Large intestine (tissue), 3 donors: ENCODE measurements at regions not wholly inside any gene's neighbourhood (a gene's known extent, or its start where the extent isn't known, plus 50 kb on each side); places are given as distances from the start of the nearest gene placed in this dataset.
"Not testable (repeated sequence)": the region's sequence is repeated elsewhere in the genome, so short reads cannot be mapped to it uniquely, and the experiment has no call there.

Experiments
- DNase-seq, 2 donors: peaks; one replicate each; pipeline versions ENCODE4 v3.0.0 to v3.0.0-alpha.2; 2013
- H3K27ac ChIP-seq: one replicate; pipeline ENCODE4 v1.5.1; 2013; ENCODE audit warnings: low read length
- H3K27me3 ChIP-seq: 2 replicates; pipeline ENCODE4 v1.6.1; 2013; ENCODE audit warnings: low read length; ENCODE audit not compliant: control insufficient read depth, insufficient read depth
- H3K36me3 ChIP-seq: 2 replicates; pipeline ENCODE4 v1.6.1; 2013; ENCODE audit warnings: low read length; ENCODE audit not compliant: control insufficient read depth, insufficient read depth
- H3K4me1 ChIP-seq: one replicate; pipeline ENCODE4 v1.6.1; 2013; ENCODE audit warnings: low read length; ENCODE audit not compliant: control insufficient read depth, insufficient read depth
- H3K4me3 ChIP-seq: one replicate; pipeline ENCODE4 v1.5.1; 2013; ENCODE audit warnings: low read length
- H3K9me3 ChIP-seq: one replicate; pipeline ENCODE4 v1.6.1; 2013; ENCODE audit warnings: mild to moderate bottlenecking, low read depth, low read length, moderate library complexity; ENCODE audit not compliant: control insufficient read depth
- WGBS: methylation state at CpG from one replicate; pipeline ENCODE4 v1.1.5; 2013; ENCODE audit warnings: low lambda C conversion rate; ENCODE audit not compliant: insufficient coverage; 5-methylcytosine and 5-hydroxymethylcytosine counted together

GRCh38 chr15:36430280-36430679 lies 149.1 kb upstream of the CDIN1 start:
- Histone ChIP-seq H3K27ac (no peak overlapping the region), H3K9me3 (no peaks in the 10 kb centered on the region), H3K36me3 (no peaks in the 10 kb centered on the region), H3K27me3 (no peaks in the 10 kb centered on the region), H3K4me3 (no peak overlapping the region), H3K4me1 (no peaks in the 10 kb centered on the region)
- DNase-seq, result no peak
- WGBS, result 100% methylated on average over 1 of the region's 1 CpG

GRCh38 chr15:36430726-36431265 lies 148.6 kb upstream of the CDIN1 start:
- H3K36me3 ChIP-seq, result no peaks in the 10 kb centered on the region
- no peak for DNase-seq
- H3K27me3 ChIP-seq, result no peaks in the 10 kb centered on the region
- H3K9me3 ChIP-seq, result no peaks in the 10 kb centered on the region
- H3K4me3 ChIP-seq, result no peak overlapping the region
- WGBS, result 68% methylated on average over 3 of the region's 4 CpGs
- H3K27ac ChIP-seq, result no peak overlapping the region
- no peaks in the 10 kb centered on the region for H3K4me1 ChIP-seq

DNA sequence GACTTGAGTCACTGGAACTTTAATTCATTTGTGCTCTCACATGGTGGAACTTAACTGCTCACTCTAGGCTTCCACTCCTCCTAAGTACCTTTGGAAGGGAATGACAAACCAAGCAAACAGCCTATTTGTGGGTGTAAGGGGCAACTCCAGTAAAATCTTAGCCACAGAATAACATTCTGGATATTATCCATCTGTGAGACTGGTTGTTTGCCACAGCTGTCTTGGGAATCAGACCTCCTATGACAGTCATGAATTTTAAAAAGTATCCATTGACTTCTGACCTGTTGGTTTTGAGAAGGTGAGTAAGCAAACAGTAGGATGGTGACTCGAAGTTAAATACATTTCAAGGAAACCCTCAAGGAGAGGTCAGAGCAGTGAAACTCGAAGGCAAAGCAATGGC lies 147.3 kb upstream of the CDIN1 start:
- H3K4me3 ChIP-seq, result no peak overlapping the region
- no peaks in the 10 kb centered on the region for H3K4me1 ChIP-seq
- no peak overlapping the region for H3K27ac ChIP-seq
- no peak for DNase-seq
- H3K27me3 ChIP-seq, result no peaks in the 10 kb centered on the region
- no peaks in the 10 kb centered on the region for H3K9me3 ChIP-seq
- H3K36me3 ChIP-seq, result no peaks in the 10 kb centered on the region
- WGBS, result no CpG with 5 or more reads among the region's 2 CpGs

GRCh38 chr15:36434177-36434576 lies 145.2 kb upstream of the CDIN1 start:
- Histone ChIP-seq H3K4me1 (no peaks in the 10 kb centered on the region), H3K27me3 (no peaks in the 10 kb centered on the region), H3K36me3 (no peaks in the 10 kb centered on the region), H3K27ac (no peak overlapping the region), H3K4me3 (no peak overlapping the region), H3K9me3 (no peaks in the 10 kb centered on the region)
- no peak for DNase-seq

DNA sequence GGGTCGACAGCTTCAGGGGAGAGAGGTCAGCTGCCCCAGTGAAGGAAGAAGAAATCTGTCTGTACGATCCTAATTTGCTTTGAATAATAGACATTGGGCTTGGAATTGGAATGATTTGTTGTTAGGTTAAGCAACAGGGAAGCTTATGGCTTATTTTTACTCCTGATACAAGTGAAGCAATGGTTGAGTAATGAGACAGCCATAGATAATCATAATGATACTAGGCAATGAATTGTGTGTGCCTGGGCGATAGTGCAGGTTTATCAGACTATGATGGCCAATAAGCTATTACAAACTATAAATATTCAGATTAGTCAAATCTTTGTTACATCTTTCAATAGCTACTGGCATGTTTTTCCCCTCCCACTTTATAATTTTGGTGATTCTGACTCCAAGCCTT lies 140.9 kb upstream of the CDIN1 start:
- no peaks in the 10 kb centered on the region for H3K36me3 ChIP-seq
- no peak overlapping the region for H3K4me3 ChIP-seq
- no peaks in the 10 kb centered on the region for H3K9me3 ChIP-seq
- H3K27ac ChIP-seq, result no peak overlapping the region
- no peaks in the 10 kb centered on the region for H3K4me1 ChIP-seq
- H3K27me3 ChIP-seq, result no peaks in the 10 kb centered on the region
- no CpG with 5 or more reads among the region's 3 CpGs for WGBS
- DNase-seq, result no peak

DNA sequence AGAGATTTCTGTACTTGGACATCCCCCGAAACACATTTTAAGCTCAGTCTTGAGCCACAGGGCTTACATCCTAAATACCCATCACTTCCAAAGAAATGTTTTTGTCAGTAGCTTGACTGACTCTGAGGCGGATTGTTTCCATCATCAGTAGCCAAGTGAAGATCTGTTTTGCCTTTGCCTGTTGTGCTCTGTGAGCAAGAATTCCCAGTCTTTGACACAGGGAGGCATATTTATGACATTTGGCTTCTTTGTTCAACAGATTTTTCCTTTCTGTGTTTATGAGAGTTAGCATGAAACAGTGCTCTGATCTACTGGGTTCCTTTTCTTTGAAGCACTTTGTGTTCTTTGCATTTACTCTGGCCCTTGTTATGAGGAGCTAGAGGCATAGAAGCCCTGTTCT lies 132.1 kb upstream of the CDIN1 start:
- Histone ChIP-seq H3K27me3 (no peaks in the 10 kb centered on the region), H3K4me1 (no peaks in the 10 kb centered on the region), H3K27ac (no peak overlapping the region), H3K36me3 (no peaks in the 10 kb centered on the region), H3K9me3 (no peaks in the 10 kb centered on the region), H3K4me3 (no peak overlapping the region)
- WGBS, result no CpG with 5 or more reads among the region's 2 CpGs
- no peak for DNase-seq

DNA sequence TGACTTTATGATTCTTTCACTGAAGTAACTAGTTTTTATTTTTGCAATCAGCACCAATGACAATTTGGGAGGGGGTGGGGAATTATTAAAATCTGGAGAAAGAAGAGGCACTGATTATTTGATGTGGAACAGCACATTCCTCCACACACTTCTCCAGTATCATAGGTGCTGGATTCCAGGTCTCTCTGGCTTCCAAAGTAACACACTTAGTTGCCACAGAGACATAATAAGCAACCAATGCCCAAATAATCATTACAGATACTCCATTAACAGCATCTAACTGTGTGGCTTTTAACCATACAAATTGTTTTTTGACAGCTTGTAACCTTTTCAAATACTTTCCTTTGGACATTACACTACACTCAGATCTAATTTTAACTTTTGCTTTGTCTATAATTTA lies 131.0 kb upstream of the CDIN1 start:
- DNase-seq, result no peak
- Histone ChIP-seq H3K27ac (no peak overlapping the region), H3K9me3 (no peaks in the 10 kb centered on the region), H3K27me3 (no peaks in the 10 kb centered on the region), H3K4me1 (no peaks in the 10 kb centered on the region), H3K4me3 (no peak overlapping the region), H3K36me3 (no peaks in the 10 kb centered on the region)

DNA sequence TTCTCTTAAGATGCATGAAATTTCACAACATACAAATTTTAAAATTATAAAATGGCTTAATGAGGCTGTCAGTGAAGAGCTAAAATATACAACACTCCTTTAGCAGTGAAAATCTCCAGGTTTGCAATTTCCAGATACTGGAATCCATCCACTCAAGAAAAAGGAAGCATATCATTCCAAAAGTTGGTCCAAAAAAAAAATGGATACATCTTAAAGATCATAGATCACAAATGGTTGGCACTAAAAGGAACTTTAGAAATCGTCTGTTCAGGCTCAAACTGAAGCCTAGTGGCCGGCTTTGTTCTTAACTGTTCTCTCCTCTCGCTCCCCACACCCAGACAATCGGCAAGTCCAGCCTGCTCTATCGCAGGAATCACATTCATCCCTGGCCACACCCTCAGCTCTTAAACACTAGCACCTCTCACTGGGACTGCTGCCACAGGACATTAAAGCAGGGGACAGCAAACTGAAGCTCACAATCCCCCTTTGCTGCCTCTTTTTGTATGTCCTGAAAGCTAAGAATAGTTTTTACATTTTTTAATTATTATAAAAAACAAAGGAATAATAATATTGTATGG lies 130.3 kb upstream of the CDIN1 start:
- H3K27ac ChIP-seq, result no peak overlapping the region
- H3K27me3 ChIP-seq, result no peaks in the 10 kb centered on the region
- WGBS, result no CpG with 5 or more reads among the region's 5 CpGs
- H3K9me3 ChIP-seq, result no peaks in the 10 kb centered on the region
- H3K4me1 ChIP-seq, result no peaks in the 10 kb centered on the region
- H3K4me3 ChIP-seq, result no peak overlapping the region
- DNase-seq, result no peak
- H3K36me3 ChIP-seq, result no peaks in the 10 kb centered on the region

- no peaks in the 10 kb centered on the region for H3K4me1 ChIP-seq
Measured at GRCh38 chr15:36449662-36450145, 129.7 kb upstream of the CDIN1 start.

DNA sequence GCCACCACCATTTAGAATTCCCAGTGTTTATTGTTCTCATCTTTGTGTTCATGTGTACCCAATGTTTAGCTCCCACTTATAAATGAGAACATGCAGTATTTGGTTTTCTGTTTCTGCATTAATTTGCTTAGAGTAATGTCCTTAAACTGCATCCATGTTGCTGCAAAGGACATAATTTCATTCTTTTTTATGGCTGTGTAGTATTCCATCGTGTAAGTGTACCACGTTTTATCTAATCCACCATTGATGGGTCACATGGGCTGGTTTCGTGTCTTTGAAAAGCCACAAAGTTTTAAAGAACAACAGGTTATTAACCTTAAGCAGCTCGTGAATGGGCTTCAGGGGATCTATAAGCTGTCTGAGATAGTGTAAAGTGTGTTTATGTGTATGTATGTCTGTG lies 125.2 kb upstream of the CDIN1 start:
- H3K27me3 ChIP-seq, H3K36me3 ChIP-seq, H3K27ac ChIP-seq, H3K4me3 ChIP-seq, H3K4me1 ChIP-seq, DNase-seq, H3K9me3 ChIP-seq: not testable (repeated sequence)
- no CpG with 5 or more reads among the region's 4 CpGs for WGBS

More at GRCh38 chr15:36449662-36450145, 129.7 kb upstream of the CDIN1 start:
- Histone ChIP-seq H3K27ac (no peak overlapping the region), H3K4me3 (no peak overlapping the region), H3K36me3 (no peaks in the 10 kb centered on the region), H3K9me3 (no peaks in the 10 kb centered on the region), H3K27me3 (no peaks in the 10 kb centered on the region)
- DNase-seq, result no peak
- 59% methylated on average over 3 of the region's 3 CpGs for WGBS

DNA sequence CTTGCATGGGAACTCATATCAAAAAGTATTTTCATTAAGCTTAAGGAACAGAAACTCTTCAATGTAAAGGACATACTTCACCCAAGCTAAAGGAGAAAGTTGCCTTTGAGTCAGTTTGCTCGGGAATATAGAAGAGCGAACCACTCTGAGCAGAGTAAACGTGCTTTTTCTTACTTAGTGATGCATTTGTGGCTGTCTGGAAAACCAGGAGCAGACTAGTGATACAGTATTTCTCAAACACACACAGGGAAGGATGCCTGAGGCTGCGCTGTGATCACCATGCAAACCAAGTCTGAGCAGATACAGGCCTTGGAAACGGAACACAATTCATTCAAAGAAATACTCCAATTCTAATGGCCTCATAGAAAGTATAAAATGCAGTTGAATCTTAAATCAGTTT lies 121.0 kb upstream of the CDIN1 start:
- no peaks in the 10 kb centered on the region for H3K27me3 ChIP-seq
- H3K4me1 ChIP-seq, result no peaks in the 10 kb centered on the region
- H3K27ac ChIP-seq, result no peak overlapping the region
- WGBS, result 14% methylated on average over 2 of the region's 5 CpGs
- DNase-seq, result no peak
- H3K4me3 ChIP-seq, result no peak overlapping the region
- H3K9me3 ChIP-seq, result no peaks in the 10 kb centered on the region
- H3K36me3 ChIP-seq, result no peaks in the 10 kb centered on the region
